ENCODE measurements at regions not wholly inside any gene's neighbourhood (a gene's known extent, or its start where the extent isn't known, plus 50 kb on each side); places are given as distances from the start of the nearest gene placed in this dataset.
A peak's percentile ranks its signal among the peaks of the same experiment; 100 is the strongest.

DNA sequence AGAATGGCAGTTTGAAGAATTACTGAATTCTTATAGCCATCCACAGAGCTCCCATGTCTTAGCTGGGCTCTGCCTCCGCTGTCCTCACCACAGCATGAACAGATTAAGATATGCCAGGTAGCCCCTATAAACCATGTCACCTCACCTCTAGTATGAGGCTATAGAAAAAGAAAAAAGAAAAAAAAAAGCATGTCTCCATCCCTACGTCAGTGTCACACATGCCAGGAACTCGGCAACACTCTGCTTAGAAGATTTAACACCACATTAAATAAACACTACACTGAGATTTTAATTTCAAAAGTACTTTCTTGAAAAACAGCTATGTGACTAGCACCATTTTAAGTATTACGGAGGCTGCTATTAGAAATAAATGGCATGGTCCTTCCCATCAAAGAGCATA is 149.4 kb downstream of the CAPZA3 start:
- no peaks in the 10 kb centered on the region; a peak in 1 of 8 replicates for H3K36me3 ChIP-seq (ENCODE audit: control insufficient read depth in 2 of 4, insufficient read depth in 4 of 4, low read length in 3 of 4)
- 83% methylated on average over 4 of the region's 4 CpGs; no CpG with 5 or more reads in 1 of the 2 experiments for WGBS, 2 experiments (ENCODE audit: extremely low coverage in 1 of 2, insufficient coverage in 1 of 2, insufficient read length in 1 of 2, insufficient replicate concordance in 2 of 2, low coverage in 1 of 2, low lambda C conversion rate in 2 of 2, missing lambda C conversion rate in 1 of 2)
- H3K79me1 ChIP-seq (ENCODE audit: low read depth, low read length): no peaks in the 10 kb centered on the region
- no peak overlapping the region for H2BK5ac ChIP-seq (ENCODE audit: low read depth, low read length)
- no peak overlapping the region for H2AFZ ChIP-seq (ENCODE audit: low read length)
- peak overlapping the region; percentile 59 for H4K91ac ChIP-seq (replicated peaks; ENCODE audit: insufficient read length, low read length)
- no peaks in the 10 kb centered on the region for H3K27me3 ChIP-seq (replicated peaks in 1 of 4; ENCODE audit: control insufficient read depth in 3 of 4, extremely low read depth in 1 of 4, insufficient read depth in 3 of 4, low read length in 3 of 4)
- H3K27ac ChIP-seq (ENCODE audit: low read depth, low read length): no peak overlapping the region
- DNase-seq (ENCODE audit: low read depth in 1 of 2, low spot score in 2 of 2): no peak
- peak overlapping the region; percentile 73 for H3K4ac ChIP-seq (replicated peaks; ENCODE audit: insufficient read length, low read depth, low read length)
- no peaks in the 10 kb centered on the region for H3K79me2 ChIP-seq (ENCODE audit: control insufficient read depth in 1 of 2, insufficient read depth in 2 of 2, low read length in 2 of 2)
- ChIA-PET CTCF (ENCODE audit: partially characterized antibody) (interaction anchor here (0.7 to 3.3 kb wide), 5 partner anchors 66 to 299 kb away, joined by 3 to 12 read pairs (median 4); no protein-coding TSS in a partner anchor), POLR2A (ENCODE audit: partially characterized antibody) (interaction anchor here (0.7 kb wide), 1 partner anchor 300 kb away, joined by 3 read pairs; no protein-coding TSS in a partner anchor)
- H3K23me2 ChIP-seq (ENCODE audit: low read depth, low read length): no peaks in the 10 kb centered on the region
- no peak overlapping the region for H2AK5ac ChIP-seq (ENCODE audit: low read depth, low read length)
- FAIRE-seq: no peak
- no peak overlapping the region for H3K14ac ChIP-seq (ENCODE audit: insufficient read length)
- H2BK12ac ChIP-seq (ENCODE audit: low read depth, low read length): no peak overlapping the region; the same call in 1 of the 2 replicates
- H3K23ac ChIP-seq (ENCODE audit: insufficient read length): no peak overlapping the region
- no peak overlapping the region for H4K5ac ChIP-seq (ENCODE audit: insufficient read length, low read depth, low read length)
- peaks cover 0 to 3% of the 10 kb centered on the region in 2 experiments; a peak in 2 of 4 replicates for H3K9me3 ChIP-seq (ENCODE audit: insufficient read depth in 2 of 2, low read depth in 1 of 2, low read length in 1 of 2)
- no peak overlapping the region for H4K8ac ChIP-seq (ENCODE audit: extremely low read depth, insufficient read depth, low read length)
- no peaks in the 10 kb centered on the region for H4K20me1 ChIP-seq (replicated peaks in 1 of 2; ENCODE audit: control insufficient read depth in 1 of 2, insufficient read depth in 2 of 2, low read length in 2 of 2)
- H2BK20ac ChIP-seq (ENCODE audit: low read length): no peak overlapping the region
- no peak overlapping the region for H3K9ac ChIP-seq (replicated peaks in 1 of 4; ENCODE audit: extremely low read depth in 1 of 4, low read depth in 3 of 4, low read length in 3 of 4)
- peak overlapping the region; percentile 38; the same call in 1 of the 2 replicates for H3K18ac ChIP-seq (ENCODE audit: extremely low read depth, low read length)
- peak overlapping the region in 1 of 2 experiments; percentile 8; a peak in 1 of 4 replicates for H3K4me2 ChIP-seq (ENCODE audit: insufficient read depth in 1 of 2, low read depth in 2 of 2, low read length in 2 of 2)
- H3K4me1 ChIP-seq (replicated peaks in 1 of 4; ENCODE audit: control insufficient read depth in 3 of 4, insufficient read depth in 4 of 4, low read length in 3 of 4): peaks cover 0 to 9% (median 4%) of the 10 kb centered on the region in 4 experiments; a peak in 5 of 7 replicates
- H3K56ac ChIP-seq (replicated peaks; ENCODE audit: insufficient read length, low read depth, low read length): no peak overlapping the region
- H2BK15ac ChIP-seq (ENCODE audit: low read length): no peak overlapping the region
- H3K4me3 ChIP-seq (ENCODE audit: extremely low read depth in 1 of 4, insufficient read depth in 2 of 4, low read depth in 3 of 4, low read length in 4 of 4): no peak overlapping the region
- H2BK120ac ChIP-seq (replicated peaks; ENCODE audit: low read depth, low read length): peak overlapping the region; percentile 73
- no peak for TF ChIP-seq JUND (IDR thresholded peaks at IDR 0.05; ENCODE audit: low read length)
- no peak for TF ChIP-seq RNF2 (IDR thresholded peaks at IDR 0.05; ENCODE audit: borderline replicate concordance, low read depth, low read length, missing control alignments, poor library complexity, severe bottlenecking)
- no peak for TF ChIP-seq EP300 (IDR thresholded peaks at IDR 0.05; ENCODE audit: borderline replicate concordance in 1 of 2, low read depth in 2 of 2, low read length in 2 of 2)
- TF ChIP-seq RFX5 (IDR thresholded peaks at IDR 0.05; ENCODE audit: borderline replicate concordance, low read depth, low read length): no peak
- TF ChIP-seq MAX (IDR thresholded peaks at IDR 0.05): no peak
- TF ChIP-seq TBP (IDR thresholded peaks at IDR 0.05; ENCODE audit: low read depth, low read length): no peak
- no peak for TF ChIP-seq CREB1 (IDR thresholded peaks at IDR 0.05)
- no peak for TF ChIP-seq ZNF274 (IDR thresholded peaks at IDR 0.05; ENCODE audit: borderline replicate concordance, extremely low read depth, low read length)
- no peak for TF ChIP-seq SUZ12 (IDR thresholded peaks at IDR 0.05; ENCODE audit: low read length)
- TF ChIP-seq, protein P1, sequence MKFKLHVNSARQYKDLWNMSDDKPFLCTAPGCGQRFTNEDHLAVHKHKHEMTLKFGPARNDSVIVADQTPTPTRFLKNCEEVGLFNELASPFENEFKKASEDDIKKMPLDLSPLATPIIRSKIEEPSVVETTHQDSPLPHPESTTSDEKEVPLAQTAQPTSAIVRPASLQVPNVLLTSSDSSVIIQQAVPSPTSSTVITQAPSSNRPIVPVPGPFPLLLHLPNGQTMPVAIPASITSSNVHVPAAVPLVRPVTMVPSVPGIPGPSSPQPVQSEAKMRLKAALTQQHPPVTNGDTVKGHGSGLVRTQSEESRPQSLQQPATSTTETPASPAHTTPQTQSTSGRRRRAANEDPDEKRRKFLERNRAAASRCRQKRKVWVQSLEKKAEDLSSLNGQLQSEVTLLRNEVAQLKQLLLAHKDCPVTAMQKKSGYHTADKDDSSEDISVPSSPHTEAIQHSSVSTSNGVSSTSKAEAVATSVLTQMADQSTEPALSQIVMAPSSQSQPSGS (IDR thresholded peaks at IDR 0.05; ENCODE audit: low read length): no peak
- no peak for TF ChIP-seq KDM1A (IDR thresholded peaks at IDR 0.05; ENCODE audit: borderline replicate concordance, low read length)
- no peak for TF ChIP-seq TCF12 (IDR thresholded peaks at IDR 0.05; ENCODE audit: low read depth, low read length)

Measured in H1 (cell line).